OCI-LY3 (cell line): ENCODE measurements at regions not wholly inside any gene's neighbourhood (a gene's known extent, or its start where the extent isn't known, plus 50 kb on each side); places are given as distances from the start of the nearest gene placed in this dataset.

Experiments
- CTCF ChIP-seq: fragments of 200-600, 300-600 bp; sonication (generic); IDR thresholded peaks from 2 replicates; pipeline ENCODE4 v1.5.1; 2014; ENCODE audit warnings: antibody characterized with exemption, low read length, low read depth
- EZH2phosphoT487 ChIP-seq: fragments of 200-600 bp; shearing (Covaris generic); IDR thresholded peaks from 2 replicates; pipeline ENCODE4 v1.6.1; 2018; ENCODE audit warnings: antibody characterized with exemption, mixed run types, low read depth

DNA sequence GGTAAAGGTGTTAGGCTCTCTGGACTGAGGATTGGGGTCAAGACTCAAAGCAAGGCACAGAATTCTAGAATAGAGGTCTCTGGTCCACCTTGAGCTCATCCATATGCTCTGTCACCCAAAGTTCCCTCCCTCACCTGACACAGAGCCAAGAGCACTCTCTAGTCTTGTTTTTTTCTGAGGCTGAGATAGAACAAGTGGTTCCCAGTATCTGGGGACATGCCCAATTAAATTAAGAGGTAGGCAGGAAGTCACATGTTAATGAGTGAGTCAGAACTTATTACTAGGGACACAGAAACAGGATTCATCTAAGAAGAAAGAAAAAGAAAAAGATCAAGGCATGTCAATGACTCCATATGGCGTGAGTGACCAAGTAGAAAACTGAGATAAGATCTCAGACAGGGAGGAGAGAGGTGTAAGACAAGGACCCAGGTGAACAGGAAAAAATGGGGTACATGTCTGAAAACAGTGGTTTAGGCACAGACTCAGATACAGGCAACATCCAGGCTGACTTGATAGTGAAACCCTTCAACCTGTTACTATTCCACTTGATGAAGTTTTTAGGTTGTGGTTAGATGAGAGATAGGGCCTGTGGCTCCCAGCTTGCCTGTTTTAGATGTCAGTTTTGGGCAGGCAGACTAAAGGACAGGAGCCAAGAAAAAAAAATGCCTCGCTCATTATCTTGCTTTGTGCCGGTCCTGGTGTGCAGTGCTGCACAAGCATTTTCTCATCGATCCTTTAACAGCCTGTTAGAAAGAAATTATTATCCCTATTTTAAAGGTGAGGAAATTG is 609.9 kb downstream of the CCSER2 start:
- TF ChIP-seq CTCF: no peak
- no peak for TF ChIP-seq EZH2phosphoT487
